H1 (cell line): ENCODE measurements at regions not wholly inside any gene's neighbourhood (a gene's known extent, or its start where the extent isn't known, plus 50 kb on each side); places are given as distances from the start of the nearest gene placed in this dataset.

ENCODE experiments used
- CTCF ChIA-PET: fragments of 300-600 bp; sonication (Branson Sonifier 250); formaldehyde crosslinking; loops from one replicate; lab custom pipeline; 2021; ENCODE audit not compliant: partially characterized antibody; lab: Charles Lee
- POLR2A ChIA-PET: fragments of 300-600 bp; sonication (Branson Sonifier 250); formaldehyde crosslinking; loops from one replicate; lab custom pipeline; 2021; ENCODE audit warnings: inconsistent platforms; ENCODE audit not compliant: partially characterized antibody; lab: Charles Lee
- DNase-seq, 2 experiments: peaks; one replicate each; pipeline versions ENCODE4 v3.0.0 to v3.0.0-alpha.2; 2010 to 2022; ENCODE audit warnings: low spot score in 2 of 2, low read depth in 1 of 2, mixed read lengths in 1 of 2
- FAIRE-seq: peaks from 2 replicates; lab custom pipeline; 2011; peaks lifted over from hg19 to GRCh38; lab: Jason Lieb, UNC
- H2AFZ ChIP-seq: 2 replicates; pipeline ENCODE4 v1.8.1; 2012; ENCODE audit warnings: low read length, inconsistent platforms
- H2AK5ac ChIP-seq: 2 replicates; pipeline ENCODE4 v1.6.1; 2013; ENCODE audit warnings: low read depth, low read length
- H2BK120ac ChIP-seq: replicated peaks from 2 replicates; pipeline ENCODE3; 2013; ENCODE audit warnings: low read depth, low read length, inconsistent platforms
- H2BK12ac ChIP-seq: 2 replicates; pipeline ENCODE4 v1.6.1; 2013; ENCODE audit warnings: low read depth, low read length
- H2BK15ac ChIP-seq: 2 replicates; pipeline ENCODE4 v1.6.1; 2013; ENCODE audit warnings: low read length
- H2BK20ac ChIP-seq: 2 replicates; pipeline ENCODE4 v1.6.1; 2013; ENCODE audit warnings: low read length
- H2BK5ac ChIP-seq: 2 replicates; pipeline ENCODE4 v1.6.1; 2013; ENCODE audit warnings: low read depth, low read length
- H3K14ac ChIP-seq: 2 replicates; pipeline ENCODE4 v1.6.1; 2013; ENCODE audit warnings: inconsistent platforms; ENCODE audit not compliant: insufficient read length
- H3K18ac ChIP-seq: 2 replicates; pipeline ENCODE4 v1.6.1; 2013; ENCODE audit warnings: low read length; ENCODE audit errors: extremely low read depth
- H3K23ac ChIP-seq: 2 replicates; pipeline ENCODE4 v1.6.1; 2013; ENCODE audit warnings: inconsistent platforms; ENCODE audit not compliant: insufficient read length
- H3K23me2 ChIP-seq: 2 replicates; pipeline ENCODE4 v1.6.1; 2013; ENCODE audit warnings: low read depth, low read length
- H3K27ac ChIP-seq: 2 replicates; pipeline ENCODE4 v1.6.1; 2011; ENCODE audit warnings: low read depth, low read length, inconsistent platforms
- H3K27me3 ChIP-seq, 4 experiments: replicated peaks in 1 of 4; 1 replicate in 1 of 4; 2 replicates in 3 of 4; pipeline versions ENCODE4 v1.6.1 to v1.8.1; 2011 to 2013; ENCODE audit warnings: low read length in 3 of 4, mild to moderate bottlenecking in 3 of 4, inconsistent platforms in 2 of 4, mixed read lengths in 2 of 4, moderate library complexity in 1 of 4; ENCODE audit not compliant: control insufficient read depth in 3 of 4, insufficient read depth in 3 of 4; ENCODE audit errors: extremely low read depth in 1 of 4
- H3K36me3 ChIP-seq, 4 experiments: 2 replicates each; pipeline versions ENCODE4 v1.6.1 to v1.8.1; 2011 to 2013; ENCODE audit warnings: mild to moderate bottlenecking in 4 of 4, low read length in 3 of 4, moderate library complexity in 2 of 4, control low read depth in 1 of 4, inconsistent platforms in 1 of 4; ENCODE audit not compliant: insufficient read depth in 4 of 4, control insufficient read depth in 2 of 4
- H3K4ac ChIP-seq: replicated peaks from 2 replicates; pipeline ENCODE3; 2013; ENCODE audit warnings: low read length, low read depth, mixed read lengths, inconsistent platforms; ENCODE audit not compliant: insufficient read length
- H3K4me1 ChIP-seq, 4 experiments: replicated peaks in 1 of 4; 1 replicate in 1 of 4; 2 replicates in 3 of 4; pipeline versions ENCODE4 v1.6.1 to v1.8.1; 2011 to 2013; ENCODE audit warnings: low read length in 3 of 4, inconsistent platforms in 2 of 4, mixed read lengths in 1 of 4; ENCODE audit not compliant: insufficient read depth in 4 of 4, control insufficient read depth in 3 of 4
- H3K4me2 ChIP-seq, 2 experiments: 2 replicates each; pipeline versions ENCODE4 v1.6.1 to v1.8.1; 2011 to 2013; ENCODE audit warnings: low read depth in 2 of 2, low read length in 2 of 2, control low read depth in 1 of 2, inconsistent platforms in 1 of 2, mild to moderate bottlenecking in 1 of 2; ENCODE audit not compliant: insufficient read depth in 1 of 2
- H3K4me3 ChIP-seq, 4 experiments: fragments of 200-600, 300-600 bp in 1 of 4; sonication (generic), shearing (Covaris generic), sonication (Bioruptor Twin) in 1 of 4; 2 replicates each; pipeline versions ENCODE4 v1.5.1 to v1.8.1; 2011 to 2016; ENCODE audit warnings: low read length in 4 of 4, low read depth in 3 of 4, control low read depth in 2 of 4, inconsistent platforms in 2 of 4, mild to moderate bottlenecking in 2 of 4, mixed read lengths in 1 of 4, moderate library complexity in 1 of 4; ENCODE audit not compliant: insufficient read depth in 2 of 4; ENCODE audit errors: extremely low read depth in 1 of 4
- H3K56ac ChIP-seq: replicated peaks from 2 replicates; pipeline ENCODE3; 2013; ENCODE audit warnings: low read depth, mild to moderate bottlenecking, mixed read lengths, low read length, inconsistent platforms; ENCODE audit not compliant: insufficient read length
- H3K79me1 ChIP-seq: 2 replicates; pipeline ENCODE4 v1.6.1; 2013; ENCODE audit warnings: low read depth, low read length, control low read depth
- H3K79me2 ChIP-seq, 2 experiments: 2 replicates each; pipeline versions ENCODE4 v1.6.1 to v1.8.1; 2012 to 2013; ENCODE audit warnings: low read length in 2 of 2, mild to moderate bottlenecking in 2 of 2, inconsistent platforms in 1 of 2; ENCODE audit not compliant: insufficient read depth in 2 of 2, control insufficient read depth in 1 of 2
- H3K9ac ChIP-seq, 4 experiments: replicated peaks in 1 of 4; 1 replicate in 1 of 4; 2 replicates in 3 of 4; pipeline versions ENCODE4 v1.6.1 to v1.8.1; 2011 to 2013; ENCODE audit warnings: low read depth in 3 of 4, low read length in 3 of 4, control low read depth in 2 of 4, mild to moderate bottlenecking in 2 of 4, moderate library complexity in 2 of 4, inconsistent platforms in 1 of 4; ENCODE audit errors: extremely low read depth in 1 of 4
- H3K9me3 ChIP-seq, 2 experiments: 2 replicates each; pipeline versions ENCODE4 v1.6.1 to v1.8.1; 2012 to 2013; ENCODE audit warnings: mild to moderate bottlenecking in 2 of 2, moderate library complexity in 2 of 2, control low read depth in 1 of 2, inconsistent platforms in 1 of 2, low read depth in 1 of 2, low read length in 1 of 2, mixed read lengths in 1 of 2; ENCODE audit not compliant: insufficient read depth in 2 of 2
- H4K20me1 ChIP-seq, 2 experiments: replicated peaks in 1 of 2; 2 replicates each; pipeline versions ENCODE3 to v1.8.1; 2011 to 2013; ENCODE audit warnings: inconsistent platforms in 2 of 2, low read length in 2 of 2, mild to moderate bottlenecking in 1 of 2; ENCODE audit not compliant: insufficient read depth in 2 of 2, control insufficient read depth in 1 of 2
- H4K5ac ChIP-seq: 2 replicates; pipeline ENCODE4 v1.6.1; 2013; ENCODE audit warnings: low read length, low read depth, mixed read lengths, inconsistent platforms; ENCODE audit not compliant: insufficient read length
- H4K8ac ChIP-seq: 2 replicates; pipeline ENCODE4 v1.8.0; 2013; ENCODE audit warnings: mild to moderate bottlenecking, moderate library complexity, low read length, inconsistent platforms; ENCODE audit not compliant: insufficient read depth; ENCODE audit errors: extremely low read depth
- H4K91ac ChIP-seq: replicated peaks from 2 replicates; pipeline ENCODE3; 2013; ENCODE audit warnings: low read length, mixed read lengths, inconsistent platforms; ENCODE audit not compliant: insufficient read length
- ATF3 ChIP-seq: IDR thresholded peaks from 2 replicates; pipeline ENCODE4 v1.6.1; 2011; ENCODE audit warnings: low read depth, mild to moderate bottlenecking, low read length; ENCODE audit not compliant: insufficient read depth
- CTBP2 ChIP-seq: IDR thresholded peaks from 2 replicates; pipeline ENCODE4 v1.7.0; 2011; ENCODE audit warnings: borderline replicate concordance, mild to moderate bottlenecking, moderate library complexity, mixed read lengths, low read length; ENCODE audit not compliant: insufficient read depth, insufficient read length
- KDM1A ChIP-seq: fragments of 200-600, 300-600 bp; sonication (generic); IDR thresholded peaks from 2 replicates; pipeline ENCODE4 v1.7.1; 2016; ENCODE audit warnings: mild to moderate bottlenecking, low read length, borderline replicate concordance
- KDM4A ChIP-seq: IDR thresholded peaks from one replicate; pipeline ENCODE4 v1.7.1; 2012; ENCODE audit warnings: low read depth, mild to moderate bottlenecking, moderate library complexity, low read length, inconsistent platforms; ENCODE audit not compliant: severe bottlenecking
- MAX ChIP-seq: IDR thresholded peaks from 2 replicates; pipeline ENCODE4 v1.6.1; 2012; ENCODE audit warnings: inconsistent platforms
- NANOG ChIP-seq: IDR thresholded peaks from 2 replicates; pipeline ENCODE4 v1.6.1; 2011; ENCODE audit warnings: low read length, low read depth, mild to moderate bottlenecking, inconsistent platforms; ENCODE audit not compliant: insufficient read depth, poor library complexity, severe bottlenecking
- POLR2A ChIP-seq, 2 experiments: IDR thresholded peaks; 1 replicate in 1 of 2; 2 replicates in 1 of 2; pipeline ENCODE4 v1.6.1; 2011; ENCODE audit warnings: low read depth in 2 of 2, low read length in 2 of 2, mild to moderate bottlenecking in 2 of 2; ENCODE audit errors: control extremely low read depth in 1 of 2
- SAP30 ChIP-seq: fragments of 300-600 bp; sonication (generic); IDR thresholded peaks from 2 replicates; pipeline ENCODE4 v1.7.1; 2012; ENCODE audit warnings: low read length, moderate library complexity, mild to moderate bottlenecking, inconsistent platforms; ENCODE audit not compliant: insufficient read depth, insufficient replicate concordance
- SIN3A ChIP-seq, 2 experiments: IDR thresholded peaks in 1 of 2; conservative IDR thresholded peaks in 1 of 2; 2 replicates each; pipeline ENCODE4 v1.6.1; 2011 to 2012; ENCODE audit warnings: low read length in 2 of 2, improper control_type of control experiment in 1 of 2, low read depth in 1 of 2, mild to moderate bottlenecking in 1 of 2
- SIRT6 ChIP-seq: IDR thresholded peaks from one replicate; pipeline ENCODE4 v1.7.1; 2012; ENCODE audit warnings: low read length, inconsistent platforms
- SP2 ChIP-seq: IDR thresholded peaks from 2 replicates; pipeline ENCODE4 v1.6.1; 2012; ENCODE audit warnings: mild to moderate bottlenecking, low read length, inconsistent platforms
- SRF ChIP-seq: IDR thresholded peaks from 2 replicates; pipeline ENCODE4 v1.6.1; 2011; ENCODE audit warnings: mild to moderate bottlenecking, low read depth, low read length, moderate library complexity
- TCF12 ChIP-seq: IDR thresholded peaks from 2 replicates; pipeline ENCODE4 v1.6.1; 2011; ENCODE audit warnings: low read depth, mild to moderate bottlenecking, low read length
- ZNF274 ChIP-seq: IDR thresholded peaks from 2 replicates; pipeline ENCODE4 v1.7.0; 2012; ENCODE audit warnings: low read length, borderline replicate concordance; ENCODE audit errors: extremely low read depth
- WGBS, 2 experiments: shearing (Covaris generic) in 1 of 2; methylation state at CpG; one replicate each; pipeline versions ENCODE4 v1.1.6 to v1.1.7; 2013 to 2015; ENCODE audit warnings: low lambda C conversion rate in 2 of 2, mixed read lengths in 2 of 2, inconsistent platforms in 1 of 2, low coverage in 1 of 2, missing lambda C conversion rate in 1 of 2; ENCODE audit not compliant: insufficient replicate concordance in 2 of 2, insufficient coverage in 1 of 2, insufficient read length in 1 of 2; ENCODE audit errors: extremely low coverage in 1 of 2, missing lambda C conversion rate in 1 of 2; 5-methylcytosine and 5-hydroxymethylcytosine counted together

GRCh38 chr17:72361892-72362291 lies 241.1 kb downstream of the SOX9 start:
- Histone ChIP-seq H3K9me3 (no peaks in the 10 kb centered on the region), H3K4me2 (no peak overlapping the region), H3K18ac (no peak overlapping the region), H3K23me2 (no peaks in the 10 kb centered on the region), H3K27me3 (no peaks in the 10 kb centered on the region), H3K23ac (no peak overlapping the region), H3K4me1 (no peaks in the 10 kb centered on the region), H3K14ac (no peak overlapping the region), H3K4me3 (no peak overlapping the region), H4K20me1 (no peaks in the 10 kb centered on the region), H3K9ac (no peak overlapping the region), H2BK5ac (no peak overlapping the region), H3K79me1 (no peaks in the 10 kb centered on the region), H4K8ac (no peak overlapping the region), H3K56ac (no peak overlapping the region), H4K5ac (no peak overlapping the region), H4K91ac (no peak overlapping the region), H2BK15ac (no peak overlapping the region), H2AFZ (no peak overlapping the region), H2BK120ac (no peak overlapping the region), H2AK5ac (no peak overlapping the region), H3K27ac (no peak overlapping the region), H3K36me3 (no peaks in the 10 kb centered on the region), H2BK12ac (no peak overlapping the region), H3K4ac (no peak overlapping the region), H2BK20ac (no peak overlapping the region), H3K79me2 (no peaks in the 10 kb centered on the region)
- CTCF ChIA-PET: interaction anchor here (0.9 to 1.6 kb wide), 4 partner anchors 9 to 69 kb away, joined by 3 read pairs; no protein-coding TSS in a partner anchor
- FAIRE-seq (no peak), DNase-seq (no peak)
- POLR2A ChIA-PET: no interaction called here
- 91% methylated on average over 6 of the region's 6 CpGs; no CpG with 5 or more reads in 1 of the 2 experiments for WGBS, 2 experiments
- no peak for TF ChIP-seq SP2
- TF ChIP-seq NANOG: no peak
- TF ChIP-seq SIN3A (conservative IDR thresholded peaks at IDR 0.05 in 1 of 2, IDR thresholded peaks at IDR 0.05 in 1 of 2; ENCODE audit: low read depth in 1 of 2, low read length in 2 of 2): no peak
- TF ChIP-seq ATF3: no peak
- no peak for TF ChIP-seq SAP30
- no peak for TF ChIP-seq CTBP2
- TF ChIP-seq MAX: no peak
- TF ChIP-seq KDM1A: no peak
- TF ChIP-seq ZNF274: no peak
- TF ChIP-seq SRF: no peak
- TF ChIP-seq SIRT6: no peak
- TF ChIP-seq POLR2A (IDR thresholded peaks at IDR 0.05; ENCODE audit: control extremely low read depth in 1 of 2, low read depth in 2 of 2, low read length in 2 of 2): no peak
- no peak for TF ChIP-seq KDM4A
- no peak for TF ChIP-seq TCF12
